Fibroblast of pulmonary artery (primary cell): ENCODE measurements at regions not wholly inside any gene's neighbourhood (a gene's known extent, or its start where the extent isn't known, plus 50 kb on each side); places are given as distances from the start of the nearest gene placed in this dataset.
A peak's percentile ranks its signal among the peaks of the same experiment; 100 is the strongest.
"Not testable (repeated sequence)": the region's sequence is repeated elsewhere in the genome, so short reads cannot be mapped to it uniquely, and the experiment has no call there.

Experiments
- DNase-seq: peaks from one replicate; pipeline ENCODE4 v3.0.0-alpha.2; 2010; ENCODE audit warnings: low read depth
- H3K4me3 ChIP-seq: replicated peaks from 2 replicates; pipeline ENCODE4 v1.5.1; 2011; ENCODE audit warnings: low read depth, mild to moderate bottlenecking, control low read depth, low read length, moderate library complexity
- CTCF ChIP-seq: IDR thresholded peaks from 2 replicates; pipeline ENCODE4 v1.5.1; 2011; ENCODE audit warnings: mild to moderate bottlenecking, control low read depth, low read length, inconsistent platforms; ENCODE audit errors: missing control alignments

- H3K4me3 ChIP-seq: no peak overlapping the region
- no peak for TF ChIP-seq CTCF
- no peak for DNase-seq
Observed at GRCh38 chr3:73827725-73828211, 203.0 kb upstream of the PDZRN3 start.

- no peak for DNase-seq
- H3K4me3 ChIP-seq: no peak overlapping the region
- no peak for TF ChIP-seq CTCF
Observed at GRCh38 chr3:73827204-73827603, 202.5 kb upstream of the PDZRN3 start.

- DNase-seq, H3K4me3 ChIP-seq: not testable (repeated sequence)
Observed at GRCh38 chr3:73820896-73821295, 196.2 kb upstream of the PDZRN3 start.

GRCh38 chr3:73820431-73820830, 195.7 kb upstream of the PDZRN3 start:
- DNase-seq: no peak
- H3K4me3 ChIP-seq: no peak overlapping the region
- TF ChIP-seq CTCF: no peak

- DNase-seq: no peak
- TF ChIP-seq CTCF: no peak
- no peak overlapping the region for H3K4me3 ChIP-seq
Observed at GRCh38 chr3:73815966-73816365, 191.2 kb upstream of the PDZRN3 start.

GRCh38 chr3:73813692-73814292, 189.1 kb upstream of the PDZRN3 start:
- no peak for TF ChIP-seq CTCF
- H3K4me3 ChIP-seq: no peak overlapping the region
- DNase-seq: no peak

- no peak for TF ChIP-seq CTCF
- DNase-seq: peak; percentile 25
- no peak overlapping the region for H3K4me3 ChIP-seq
Observed at GRCh38 chr3:73813291-73813690, 188.6 kb upstream of the PDZRN3 start.

- no peak for DNase-seq
- TF ChIP-seq CTCF: no peak
- no peak overlapping the region for H3K4me3 ChIP-seq
Observed at GRCh38 chr3:73812054-73812453, 187.3 kb upstream of the PDZRN3 start.
